GM23248 (cell line): ENCODE measurements at regions not wholly inside any gene's neighbourhood (a gene's known extent, or its start where the extent isn't known, plus 50 kb on each side); places are given as distances from the start of the nearest gene placed in this dataset.

ENCODE experiments used
- DNase-seq: peaks from one replicate; pipeline ENCODE4 v3.0.0-alpha.2; 2015
- H2AFZ ChIP-seq: fragments of 200-600 bp; sonication (generic); 2 replicates; pipeline ENCODE4 v1.6.1; 2016; ENCODE audit warnings: antibody characterized with exemption
- H3F3A ChIP-seq: fragments of 200-600 bp; sonication (generic); 2 replicates; pipeline ENCODE4 v1.6.1; 2016; ENCODE audit warnings: mild to moderate bottlenecking, antibody characterized with exemption, mixed run types; ENCODE audit not compliant: insufficient read depth
- H3K27ac ChIP-seq: fragments of 200-600 bp; sonication (generic); 2 replicates; pipeline ENCODE4 v1.5.1; 2016; ENCODE audit warnings: mild to moderate bottlenecking
- H3K27me3 ChIP-seq: fragments of 200-600 bp; sonication (generic); replicated peaks from 2 replicates; pipeline ENCODE4 v1.6.1; 2016; ENCODE audit warnings: mild to moderate bottlenecking; ENCODE audit not compliant: insufficient read depth
- H3K36me3 ChIP-seq: fragments of 200-600 bp; sonication (generic); 2 replicates; pipeline ENCODE4 v1.6.1; 2016; ENCODE audit warnings: low read depth, mild to moderate bottlenecking
- H3K4me1 ChIP-seq: fragments of 200-600 bp; sonication (generic); 2 replicates; pipeline ENCODE4 v1.6.1; 2016; ENCODE audit warnings: mild to moderate bottlenecking; ENCODE audit not compliant: insufficient read depth
- H3K4me2 ChIP-seq: fragments of 200-600 bp; sonication (generic); one replicate; pipeline ENCODE4 v1.6.1; 2016; ENCODE audit warnings: mild to moderate bottlenecking; ENCODE audit not compliant: unreplicated experiment
- H3K4me3 ChIP-seq: fragments of 200-600 bp; sonication (generic); 2 replicates; pipeline ENCODE4 v1.5.1; 2016; ENCODE audit warnings: mild to moderate bottlenecking
- H3K79me2 ChIP-seq: fragments of 200-600 bp; sonication (generic); 2 replicates; pipeline ENCODE4 v1.6.1; 2016; ENCODE audit warnings: mild to moderate bottlenecking; ENCODE audit not compliant: insufficient read depth
- H3K9ac ChIP-seq: fragments of 200-600 bp; sonication (generic); 2 replicates; pipeline ENCODE4 v1.6.1; 2016; ENCODE audit warnings: mild to moderate bottlenecking
- H3K9me2 ChIP-seq: fragments of 200-600 bp; sonication (generic); 2 replicates; pipeline ENCODE4 v1.6.1; 2016; ENCODE audit warnings: mixed run types, mild to moderate bottlenecking, moderate library complexity; ENCODE audit not compliant: insufficient read depth
- H3K9me3 ChIP-seq: fragments of 200-600 bp; sonication (generic); one replicate; pipeline ENCODE4 v1.6.1; 2017; ENCODE audit warnings: low read depth
- H4K20me1 ChIP-seq: fragments of 200-600 bp; sonication (generic); 2 replicates; pipeline ENCODE4 v1.6.0; 2016; ENCODE audit not compliant: insufficient read depth
- EZH2 ChIP-seq: fragments of 200-600 bp; sonication (generic); IDR thresholded peaks from 2 replicates; pipeline ENCODE4 v1.6.1; 2018; ENCODE audit warnings: antibody characterized with exemption, mild to moderate bottlenecking; ENCODE audit not compliant: insufficient read depth, poor library complexity, severe bottlenecking
- EZH2phosphoT487 ChIP-seq: fragments of 200-600 bp; sonication (generic); IDR thresholded peaks from 2 replicates; pipeline ENCODE4 v1.6.1; 2018; ENCODE audit warnings: antibody characterized with exemption, moderate library complexity, mild to moderate bottlenecking, low read depth; ENCODE audit not compliant: insufficient read depth
- WGBS, 2 experiments: methylation state at CpG; one replicate each; pipeline ENCODE4 v1.1.6; 2015 to 2017; ENCODE audit warnings: low lambda C conversion rate in 2 of 2, low coverage in 1 of 2; ENCODE audit errors: missing lambda C conversion rate in 2 of 2; 5-methylcytosine and 5-hydroxymethylcytosine counted together
- in situ Hi-C: fragments of 300-500 bp; cut with MboI; formaldehyde crosslinking; loops from 2 replicates; pipeline ENCODE4 v1.15.0; 2020

GRCh38 chr3:38992117-38992760 lies 59.5 kb downstream of the SCN11A start:
- Histone ChIP-seq H3K79me2 (no peaks in the 10 kb centered on the region), H3K27me3 (no peaks in the 10 kb centered on the region), H3K4me1 (peaks cover 34% of the 10 kb centered on the region), H3K4me3 (no peak overlapping the region), H3K27ac (peak overlapping the region; percentile 34), H3K9ac (no peak overlapping the region), H2AFZ (no peak overlapping the region), H3K9me3 (no peaks in the 10 kb centered on the region), H3K36me3 (no peaks in the 10 kb centered on the region), H3K4me2 (peak overlapping the region; percentile 32), H3K9me2 (no peaks in the 10 kb centered on the region), H4K20me1 (no peaks in the 10 kb centered on the region), H3F3A (peaks cover 13% of the 10 kb centered on the region)
- 3% methylated on average over 4 of the region's 4 CpGs for WGBS, 2 experiments
- peak; percentile 82 for DNase-seq
- in situ Hi-C loops, result loop anchor here (10.0 kb wide), 1 partner anchor 467 kb away; no protein-coding TSS in a partner anchor
- TF ChIP-seq EZH2 (no peak), EZH2phosphoT487 (no peak)

- H3K36me3 ChIP-seq, result no peaks in the 10 kb centered on the region
- in situ Hi-C loops, result loop anchor here (10.0 kb wide), 1 partner anchor 466 kb away; no protein-coding TSS in a partner anchor
- peak; percentile 18 for DNase-seq
- no peaks in the 10 kb centered on the region for H4K20me1 ChIP-seq
- peaks cover 48% of the 10 kb centered on the region for H3K4me1 ChIP-seq
- H3K79me2 ChIP-seq, result no peaks in the 10 kb centered on the region
- TF ChIP-seq EZH2phosphoT487 (no peak), EZH2 (no peak)
- H3F3A ChIP-seq, result peaks cover 26% of the 10 kb centered on the region
- no peak overlapping the region for H3K4me2 ChIP-seq
- no peak overlapping the region for H3K4me3 ChIP-seq
- no peak overlapping the region for H2AFZ ChIP-seq
- no peak overlapping the region for H3K9ac ChIP-seq
- WGBS, 2 experiments, result 35 to 51% methylated on average over 3 of the region's 3 CpGs
- H3K27ac ChIP-seq, result no peak overlapping the region
- H3K27me3 ChIP-seq, result no peaks in the 10 kb centered on the region
- no peaks in the 10 kb centered on the region for H3K9me3 ChIP-seq
- H3K9me2 ChIP-seq, result no peaks in the 10 kb centered on the region
Observed at GRCh38 chr3:38990621-38991020, 61.1 kb downstream of the SCN11A start.

DNA sequence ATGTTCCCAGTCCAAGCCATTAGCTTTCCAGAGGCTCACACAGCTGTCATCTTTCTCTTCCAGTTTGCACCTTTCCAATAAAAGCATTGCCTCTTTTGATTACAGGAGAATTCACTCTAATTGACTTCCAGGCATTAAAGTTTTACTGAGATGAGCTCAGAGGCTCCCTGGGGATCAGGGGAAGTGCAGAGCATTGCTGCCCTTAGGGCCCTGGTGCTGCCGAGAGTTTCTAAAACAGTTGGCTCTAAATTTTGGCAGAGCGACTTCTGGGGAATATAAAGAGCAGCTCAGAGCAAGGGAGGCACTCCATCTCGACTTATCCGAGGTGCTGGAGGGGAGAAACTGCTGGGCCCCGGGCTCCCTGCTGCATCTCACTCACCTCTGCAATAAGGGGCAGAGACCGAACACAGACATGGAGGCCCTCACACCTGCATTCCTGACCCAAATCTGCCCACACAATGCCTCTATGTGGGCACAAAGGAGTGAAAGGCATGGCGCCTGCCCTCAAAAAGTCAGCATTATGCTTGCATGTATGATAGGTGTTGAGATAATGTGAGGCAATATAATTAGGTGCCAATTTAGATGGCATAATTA lies 61.7 kb downstream of the SCN11A start:
- Histone ChIP-seq H3K27me3 (no peaks in the 10 kb centered on the region), H3K9me2 (no peaks in the 10 kb centered on the region), H3F3A (peaks cover 30% of the 10 kb centered on the region), H2AFZ (no peak overlapping the region), H3K4me1 (peaks cover 49% of the 10 kb centered on the region), H3K4me2 (no peak overlapping the region), H3K36me3 (no peaks in the 10 kb centered on the region), H3K27ac (no peak overlapping the region), H3K4me3 (no peak overlapping the region), H3K9ac (no peak overlapping the region), H4K20me1 (no peaks in the 10 kb centered on the region), H3K79me2 (no peaks in the 10 kb centered on the region), H3K9me3 (no peaks in the 10 kb centered on the region)
- WGBS, 2 experiments, result 46 to 53% methylated on average over 7 of the region's 7 CpGs
- in situ Hi-C loops, result loop anchor here (10.0 kb wide), 1 partner anchor 465 kb away; no protein-coding TSS in a partner anchor
- DNase-seq, result peak; percentile 57
- TF ChIP-seq EZH2phosphoT487 (no peak), EZH2 (no peak)

DNA sequence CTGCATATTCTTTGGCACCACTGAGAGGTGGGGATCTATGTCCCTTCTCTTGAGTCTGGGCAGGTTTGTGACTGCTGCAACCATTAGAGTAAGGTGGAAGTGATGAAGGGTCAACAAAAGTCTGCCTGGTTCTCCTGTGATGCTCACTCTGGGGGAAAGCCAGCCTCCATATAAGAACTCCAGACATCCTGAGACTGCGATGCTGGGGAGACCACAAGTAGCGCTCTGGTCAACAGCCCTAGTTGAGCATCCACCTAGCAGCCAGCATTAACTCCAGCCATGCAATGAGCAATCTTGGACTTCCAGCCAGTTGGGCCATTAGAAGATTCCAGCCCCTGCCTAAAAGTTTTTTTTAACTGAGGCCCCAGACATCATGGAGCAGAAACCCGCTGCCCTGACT lies 62.8 kb downstream of the SCN11A start:
- H3K4me1 ChIP-seq, result peaks cover 49% of the 10 kb centered on the region
- no peaks in the 10 kb centered on the region for H3K9me3 ChIP-seq
- no peak overlapping the region for H3K27ac ChIP-seq
- no peaks in the 10 kb centered on the region for H3K36me3 ChIP-seq
- 95% methylated on average over 3 of the region's 3 CpGs for WGBS, 2 experiments
- no peak overlapping the region for H3K4me3 ChIP-seq
- no peaks in the 10 kb centered on the region for H3K9me2 ChIP-seq
- no peak overlapping the region for H3K9ac ChIP-seq
- H2AFZ ChIP-seq, result no peak overlapping the region
- H3K79me2 ChIP-seq, result no peaks in the 10 kb centered on the region
- peaks cover 35% of the 10 kb centered on the region for H3F3A ChIP-seq
- in situ Hi-C loops, result no loop called here
- no peaks in the 10 kb centered on the region for H4K20me1 ChIP-seq
- DNase-seq, result no peak
- TF ChIP-seq EZH2 (no peak), EZH2phosphoT487 (no peak)
- H3K4me2 ChIP-seq, result no peak overlapping the region
- no peaks in the 10 kb centered on the region for H3K27me3 ChIP-seq
